ENCODE measurements at regions not wholly inside any gene's neighbourhood (a gene's known extent, or its start where the extent isn't known, plus 50 kb on each side); places are given as distances from the start of the nearest gene placed in this dataset.

- Histone ChIP-seq H3K4me3 (no peak overlapping the region), H3K4me1 (no peaks in the 10 kb centered on the region), H3K36me3 (no peaks in the 10 kb centered on the region), H3K9me3 (peaks cover 0 to 16% (median 0%) of the 10 kb centered on the region in 4 donors), H3K27me3 (no peaks in the 10 kb centered on the region), H3K27ac (no peak overlapping the region)
- no peak for TF ChIP-seq POLR2A (IDR thresholded peaks at IDR 0.05)
- no peak for TF ChIP-seq EP300 (IDR thresholded peaks at IDR 0.05)
- TF ChIP-seq CTCF (IDR thresholded peaks at IDR 0.05): no peak
- no peak for TF ChIP-seq POLR2AphosphoS5 (IDR thresholded peaks at IDR 0.05)
- intact Hi-C loops (cut with DNase I; ENCODE audit: low total_unique reads): no loop called here
- no peak for DNase-seq
- 51 to 92% (median 79%) methylated on average over 5 to 6 of the region's 6 CpGs for WGBS, 5 donors
Measured at GRCh38 chr3:191975936-191976335, 515.0 kb downstream of the PYDC2 start.

- no peaks in the 10 kb centered on the region for H3K36me3 ChIP-seq
- peaks cover 0 to 9% (median 0%) of the 10 kb centered on the region in 4 donors for H3K9me3 ChIP-seq
- no peak for TF ChIP-seq CTCF (IDR thresholded peaks at IDR 0.05)
- TF ChIP-seq POLR2A (IDR thresholded peaks at IDR 0.05): no peak
- TF ChIP-seq EP300 (IDR thresholded peaks at IDR 0.05): no peak
- TF ChIP-seq POLR2AphosphoS5 (IDR thresholded peaks at IDR 0.05): no peak
- H3K4me3 ChIP-seq: no peak overlapping the region
- 72 to 85% (median 82%) methylated on average over 4 of the region's 4 CpGs for WGBS, 5 donors
- intact Hi-C loops (cut with DNase I; ENCODE audit: low total_unique reads): no loop called here
- no peak overlapping the region for H3K27ac ChIP-seq
- no peak for DNase-seq
- no peaks in the 10 kb centered on the region for H3K4me1 ChIP-seq
- no peaks in the 10 kb centered on the region for H3K27me3 ChIP-seq
Measured at GRCh38 chr3:191980443-191980842, 519.5 kb downstream of the PYDC2 start.

- Histone ChIP-seq H3K4me1 (no peaks in the 10 kb centered on the region), H3K27me3 (no peaks in the 10 kb centered on the region), H3K36me3 (no peaks in the 10 kb centered on the region), H3K27ac (no peak overlapping the region), H3K4me3 (no peak overlapping the region), H3K9me3 (peaks cover 0 to 8% (median 0%) of the 10 kb centered on the region in 4 donors)
- no peak for TF ChIP-seq POLR2AphosphoS5 (IDR thresholded peaks at IDR 0.05)
- no peak for TF ChIP-seq POLR2A (IDR thresholded peaks at IDR 0.05)
- no peak for TF ChIP-seq EP300 (IDR thresholded peaks at IDR 0.05)
- no peak for TF ChIP-seq CTCF (IDR thresholded peaks at IDR 0.05)
- WGBS, 5 donors: 57 to 72% (median 63%) methylated on average over 3 of the region's 3 CpGs
- DNase-seq: no peak
- intact Hi-C loops (cut with DNase I; ENCODE audit: low total_unique reads): no loop called here
Measured at GRCh38 chr3:191982481-191982880, 521.5 kb downstream of the PYDC2 start.

- no peaks in the 10 kb centered on the region for H3K36me3 ChIP-seq
- intact Hi-C loops (cut with DNase I; ENCODE audit: low total_unique reads): no loop called here
- TF ChIP-seq POLR2AphosphoS5 (IDR thresholded peaks at IDR 0.05) (no peak), POLR2A (IDR thresholded peaks at IDR 0.05) (no peak), CTCF (IDR thresholded peaks at IDR 0.05) (no peak), EP300 (IDR thresholded peaks at IDR 0.05) (no peak)
- no peak overlapping the region for H3K27ac ChIP-seq
- no peaks in the 10 kb centered on the region for H3K4me1 ChIP-seq
- no peak for DNase-seq
- WGBS, 5 donors: 78 to 87% (median 87%) methylated on average over 3 of the region's 3 CpGs
- peaks cover 0 to 8% (median 4%) of the 10 kb centered on the region in 4 donors for H3K9me3 ChIP-seq
- no peaks in the 10 kb centered on the region for H3K27me3 ChIP-seq
- H3K4me3 ChIP-seq: no peak overlapping the region
Measured at GRCh38 chr3:191985691-191986090, 524.7 kb downstream of the PYDC2 start.

All from stomach (tissue), 8 donors.